GM19240 (cell line): ENCODE measurements at regions not wholly inside any gene's neighbourhood (a gene's known extent, or its start where the extent isn't known, plus 50 kb on each side); places are given as distances from the start of the nearest gene placed in this dataset.
"Not testable (repeated sequence)": the region's sequence is repeated elsewhere in the genome, so short reads cannot be mapped to it uniquely, and the experiment has no call there.

Experiments
- DNase-seq: peaks from one replicate; pipeline ENCODE4 v3.0.0; 2011; ENCODE audit warnings: low spot score; ENCODE audit not compliant: insufficient read length

GRCh38 chr4:13762130-13762529, 134.6 kb upstream of the BOD1L1 start:
- DNase-seq, result no peak

GRCh38 chr4:13763707-13764106, 136.2 kb upstream of the BOD1L1 start:
- DNase-seq, result no peak

GRCh38 chr4:13765539-13765938, 138.0 kb upstream of the BOD1L1 start:
- DNase-seq, result no peak

GRCh38 chr4:13766761-13767540, 139.4 kb upstream of the BOD1L1 start:
- DNase-seq, result no peak

- DNase-seq, result no peak
These were observed 149.8 kb upstream of the BOD1L1 start for GRCh38 chr4:13777341-13777740.

- DNase-seq, result no peak
These were observed 150.8 kb upstream of the BOD1L1 start for GRCh38 chr4:13778367-13778766.

- DNase-seq, result no peak
These were observed 154.7 kb upstream of the BOD1L1 start for GRCh38 chr4:13782231-13782630.

GRCh38 chr4:13783800-13784411, 156.4 kb upstream of the BOD1L1 start:
- DNase-seq, result no peak

- DNase-seq, result no peak
These were observed 165.6 kb upstream of the BOD1L1 start for GRCh38 chr4:13793020-13793710.

- DNase-seq, result no peak
These were observed 167.5 kb upstream of the BOD1L1 start for GRCh38 chr4:13794819-13795565.

- DNase-seq, result no peak
These were observed 169.5 kb upstream of the BOD1L1 start for GRCh38 chr4:13797061-13797460.

GRCh38 chr4:13815231-13815630, 187.7 kb upstream of the BOD1L1 start:
- no peak for DNase-seq

GRCh38 chr4:13816472-13816871, 188.9 kb upstream of the BOD1L1 start:
- no peak for DNase-seq

GRCh38 chr4:13821522-13821921, 194.0 kb upstream of the BOD1L1 start:
- DNase-seq, result no peak

- not testable (repeated sequence) for DNase-seq
These were observed 198.3 kb upstream of the BOD1L1 start for GRCh38 chr4:13825822-13826221.

- DNase-seq, result no peak
These were observed 201.9 kb upstream of the BOD1L1 start for GRCh38 chr4:13829457-13829856.

- DNase-seq, result no peak
These were observed 202.9 kb upstream of the BOD1L1 start for GRCh38 chr4:13830449-13830848.

- DNase-seq, result no peak
These were observed 205.8 kb upstream of the BOD1L1 start for GRCh38 chr4:13833171-13833804.

- DNase-seq, result no peak
These were observed 209.7 kb upstream of the BOD1L1 start for GRCh38 chr4:13836946-13837912.
